ENCODE measurements at regions not wholly inside any gene's neighbourhood (a gene's known extent, or its start where the extent isn't known, plus 50 kb on each side); places are given as distances from the start of the nearest gene placed in this dataset.

GRCh38 chr5:174384509-174384947 lies 339.0 kb downstream of the NSG2 start:
- CTCF ChIA-PET = no interaction called here
- intact Hi-C loops (cut with micrococcal nuclease; ENCODE audit: unreplicated experiment) = no loop called here

DNA sequence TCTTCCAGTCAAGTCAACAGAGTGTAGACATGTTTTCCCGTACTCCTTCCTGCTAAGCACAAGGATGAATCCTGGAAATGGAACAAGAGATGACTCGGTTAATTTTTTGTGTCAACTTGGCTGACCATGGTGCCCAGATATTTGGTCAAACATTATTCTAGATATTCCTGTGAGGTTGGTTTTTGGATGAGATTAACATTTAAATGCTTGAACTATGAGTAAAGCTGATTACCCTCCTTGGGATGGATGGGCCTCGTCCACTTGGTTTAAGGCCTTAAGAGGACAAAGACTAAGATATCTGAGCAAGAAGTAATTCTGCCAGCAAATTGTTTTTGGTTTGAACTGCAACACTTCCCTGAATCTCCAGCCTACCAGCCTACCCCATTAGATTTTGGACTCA lies 338.1 kb upstream of the MSX2 start:
- peaks cover 5% of the 10 kb centered on the region for H3K36me3 Mint-ChIP-seq (ENCODE audit: insufficient read depth, unreplicated experiment)
- no peaks in the 10 kb centered on the region for H3K27me3 Mint-ChIP-seq (ENCODE audit: unreplicated experiment)
- no peak overlapping the region for H3K27ac Mint-ChIP-seq (ENCODE audit: unreplicated experiment)
- TF ChIP-seq CTCF (IDR thresholded peaks at IDR 0.05; ENCODE audit: unreplicated experiment) = no peak
- H3K4me1 Mint-ChIP-seq (ENCODE audit: low read depth, unreplicated experiment) = peaks cover 33% of the 10 kb centered on the region
- no peaks in the 10 kb centered on the region for H3K9me3 Mint-ChIP-seq (ENCODE audit: low read depth, unreplicated experiment)
- H3K4me3 Mint-ChIP-seq (ENCODE audit: low read depth, unreplicated experiment) = no peak overlapping the region
- DNase-seq = no peak
- BruUV-seq (replicated peaks) = no TSS peak
- CTCF ChIA-PET = no interaction called here
- intact Hi-C loops (cut with micrococcal nuclease; ENCODE audit: unreplicated experiment) = no loop called here

More at GRCh38 chr5:174384509-174384947, 339.0 kb downstream of the NSG2 start:
- Mint-ChIP-seq H3K4me3 (ENCODE audit: low read depth, unreplicated experiment) (no peak overlapping the region), H3K27ac (ENCODE audit: unreplicated experiment) (no peak overlapping the region), H3K36me3 (ENCODE audit: insufficient read depth, unreplicated experiment) (peaks cover 5% of the 10 kb centered on the region), H3K4me1 (ENCODE audit: low read depth, unreplicated experiment) (peaks cover 40% of the 10 kb centered on the region), H3K9me3 (ENCODE audit: low read depth, unreplicated experiment) (peaks cover 9% of the 10 kb centered on the region), H3K27me3 (ENCODE audit: unreplicated experiment) (no peaks in the 10 kb centered on the region)
- BruUV-seq (replicated peaks) = no TSS peak
- DNase-seq = no peak
- no peak for TF ChIP-seq CTCF (IDR thresholded peaks at IDR 0.05; ENCODE audit: unreplicated experiment)

DNA sequence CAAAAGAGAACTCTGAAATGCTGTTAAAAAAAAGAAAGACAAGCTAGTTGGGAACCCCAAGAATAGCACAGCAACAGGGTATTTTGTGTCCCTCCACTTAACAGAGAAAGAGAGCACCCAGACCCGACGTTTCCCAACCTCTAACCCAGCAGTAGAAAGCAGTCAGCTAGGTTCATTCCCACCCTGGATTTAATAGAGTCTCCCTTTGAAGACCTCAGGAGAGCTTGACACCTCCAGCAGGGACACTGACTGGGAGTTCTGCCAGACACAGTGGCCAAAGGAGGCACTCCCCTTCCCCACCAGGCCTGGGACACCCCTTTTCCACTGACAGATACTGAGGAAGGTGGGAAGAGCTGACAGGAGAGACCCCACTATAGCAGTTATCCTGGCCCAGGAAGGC lies 337.5 kb upstream of the MSX2 start:
- CTCF ChIA-PET = interaction anchor here (0.6 to 0.7 kb wide), 2 partner anchors 395 to 1137 kb away, joined by 4 to 5 read pairs; no protein-coding TSS in a partner anchor
- intact Hi-C loops (cut with micrococcal nuclease; ENCODE audit: unreplicated experiment) = no loop called here
- no peak for TF ChIP-seq CTCF (IDR thresholded peaks at IDR 0.05; ENCODE audit: unreplicated experiment)
- no peak overlapping the region for H3K4me3 Mint-ChIP-seq (ENCODE audit: low read depth, unreplicated experiment)
- H3K9me3 Mint-ChIP-seq (ENCODE audit: low read depth, unreplicated experiment) = no peaks in the 10 kb centered on the region
- BruUV-seq (replicated peaks) = no TSS peak
- peaks cover 5% of the 10 kb centered on the region for H3K36me3 Mint-ChIP-seq (ENCODE audit: insufficient read depth, unreplicated experiment)
- peaks cover 31% of the 10 kb centered on the region for H3K4me1 Mint-ChIP-seq (ENCODE audit: low read depth, unreplicated experiment)
- H3K27me3 Mint-ChIP-seq (ENCODE audit: unreplicated experiment) = peaks cover 5% of the 10 kb centered on the region
- no peak for DNase-seq
- no peak overlapping the region for H3K27ac Mint-ChIP-seq (ENCODE audit: unreplicated experiment)

DNA sequence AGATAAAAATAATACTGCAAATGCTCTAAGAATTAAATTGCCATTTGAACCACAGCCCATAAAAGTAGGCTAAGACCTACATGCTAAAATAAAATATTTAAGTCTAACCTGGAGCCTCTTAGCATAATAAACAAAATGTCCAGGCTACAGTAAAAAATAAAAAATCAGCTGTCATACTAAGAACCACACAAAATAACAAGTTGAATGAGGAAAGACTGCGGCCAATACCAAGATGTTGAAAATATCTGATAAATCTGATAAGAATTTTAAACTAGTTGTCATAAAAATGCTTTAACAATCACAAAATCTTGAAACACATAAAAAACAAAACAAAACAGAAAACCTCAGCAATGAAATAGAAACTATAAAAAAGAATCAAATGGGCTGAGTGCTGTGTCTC lies 336.9 kb upstream of the MSX2 start:
- intact Hi-C loops (cut with micrococcal nuclease; ENCODE audit: unreplicated experiment) = no loop called here

More for the DNA sequence above, 336.9 kb upstream of the MSX2 start:
- no peak overlapping the region for H3K4me3 Mint-ChIP-seq (ENCODE audit: low read depth, unreplicated experiment)
- DNase-seq = no peak
- H3K9me3 Mint-ChIP-seq (ENCODE audit: low read depth, unreplicated experiment) = no peaks in the 10 kb centered on the region
- H3K27me3 Mint-ChIP-seq (ENCODE audit: unreplicated experiment) = peaks cover 11% of the 10 kb centered on the region
- H3K36me3 Mint-ChIP-seq (ENCODE audit: insufficient read depth, unreplicated experiment) = peaks cover 4% of the 10 kb centered on the region
- H3K4me1 Mint-ChIP-seq (ENCODE audit: low read depth, unreplicated experiment) = peaks cover 27% of the 10 kb centered on the region
- no peak overlapping the region for H3K27ac Mint-ChIP-seq (ENCODE audit: unreplicated experiment)
- no peak for TF ChIP-seq CTCF (IDR thresholded peaks at IDR 0.05; ENCODE audit: unreplicated experiment)
- CTCF ChIA-PET = interaction anchor here (0.6 to 0.7 kb wide), 2 partner anchors 340 to 395 kb away, joined by 4 to 5 read pairs; no protein-coding TSS in a partner anchor
- no TSS peak for BruUV-seq (replicated peaks)

All from Calu3 (cell line).